HG02943 (cell line): ENCODE measurements at regions not wholly inside any gene's neighbourhood (a gene's known extent, or its start where the extent isn't known, plus 50 kb on each side); places are given as distances from the start of the nearest gene placed in this dataset.

Experiments used
- ATAC-seq: cut with Tn5 transposase; IDR thresholded peaks from one replicate; pipeline ENCODE4 v1.9.1; 2021; ENCODE audit warnings: mild to moderate bottlenecking, low read depth, moderate library complexity; ENCODE audit not compliant: unreplicated experiment

DNA sequence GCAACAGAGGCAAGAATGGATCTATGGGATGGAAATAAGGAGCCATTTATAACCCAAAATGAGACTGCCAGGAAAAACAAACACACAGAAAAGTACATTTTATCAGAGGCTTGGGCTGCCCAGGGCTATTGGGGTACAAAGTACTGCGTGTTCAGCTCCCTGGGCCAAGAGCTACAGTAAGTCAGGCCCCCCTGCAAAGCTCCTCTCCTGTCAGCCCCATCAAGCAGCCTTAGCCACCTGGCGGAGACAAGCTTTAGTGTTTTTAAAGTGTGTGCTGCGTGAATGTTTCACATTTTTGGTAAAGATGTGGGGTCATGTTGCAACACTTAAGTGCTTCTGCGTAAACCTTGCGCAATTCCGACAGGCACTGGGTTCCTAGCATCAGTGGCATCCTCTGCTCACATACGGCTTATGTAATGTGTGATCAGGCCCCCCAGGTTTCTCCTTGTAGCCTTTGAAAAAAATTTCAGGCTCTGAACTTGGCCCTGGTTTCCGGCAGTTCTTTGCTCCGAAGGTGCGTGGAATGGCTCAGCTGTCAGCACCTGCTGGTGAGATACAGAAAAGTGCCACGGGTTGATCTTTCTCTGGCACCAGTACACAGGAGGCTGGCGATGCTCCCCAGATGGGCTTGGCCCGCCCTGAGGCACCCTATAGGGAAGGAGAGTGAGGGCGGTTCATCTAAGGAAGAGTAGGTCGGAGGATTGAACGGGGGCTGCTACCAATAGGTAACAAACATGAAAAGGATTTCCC lies 198.7 kb upstream of the EEA1 start:
- ATAC-seq = no peak

GRCh38 chr12:93128332-93128707 lies 199.2 kb upstream of the EEA1 start:
- no peak for ATAC-seq

- ATAC-seq = no peak
Observed at GRCh38 chr12:93130366-93131054, 201.4 kb upstream of the EEA1 start.

DNA sequence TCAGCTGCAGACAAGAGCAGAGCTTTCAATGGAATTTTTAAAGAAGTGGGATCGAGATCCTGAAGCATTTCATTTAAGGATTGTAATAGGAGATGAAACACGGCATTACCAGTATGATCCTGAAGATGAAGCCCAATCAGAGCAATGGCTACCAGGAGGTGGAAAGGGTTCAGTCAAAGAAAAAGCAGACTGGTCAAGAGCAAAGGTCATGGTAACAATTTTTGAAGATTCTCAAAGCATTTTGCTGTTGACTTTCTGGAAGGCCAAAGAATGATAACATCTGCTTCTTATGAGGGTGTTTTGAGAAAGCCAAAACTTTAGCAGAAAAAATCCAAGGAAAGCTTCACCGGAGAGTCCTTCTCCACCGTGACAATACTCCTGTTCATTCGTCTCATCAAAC lies 204.3 kb upstream of the EEA1 start:
- ATAC-seq = no peak

DNA sequence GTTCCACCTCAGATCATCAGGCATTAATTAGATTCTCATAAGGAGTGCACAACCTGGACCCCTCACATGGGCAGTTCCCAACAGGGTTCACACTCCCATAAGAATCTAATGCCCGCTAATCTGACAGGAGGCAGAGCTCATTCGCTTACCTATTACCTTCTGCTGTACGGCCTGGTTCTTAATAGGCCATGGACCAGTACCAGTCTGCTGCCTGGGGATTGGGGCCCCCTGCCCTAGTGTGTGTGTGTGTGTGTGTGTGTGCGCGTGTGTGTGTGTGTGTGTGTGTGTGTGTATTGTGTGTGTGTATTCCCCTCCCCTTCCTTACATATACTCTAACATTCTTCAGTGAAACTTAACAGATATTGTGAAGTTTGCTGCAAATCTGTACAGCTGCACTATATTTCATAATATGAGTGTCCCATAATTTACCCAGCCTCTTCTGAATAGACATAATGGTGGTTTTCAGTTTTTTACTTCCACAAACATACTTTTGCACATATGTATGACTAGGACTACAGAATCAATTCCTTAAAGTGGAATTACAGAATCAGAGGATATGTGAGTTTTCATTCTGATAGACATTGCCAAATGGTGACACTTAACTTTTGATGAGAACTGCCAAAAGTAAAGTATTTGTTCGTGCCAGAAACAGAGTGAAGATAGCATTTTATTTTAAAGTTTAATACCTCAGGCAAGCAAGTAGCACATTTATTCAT lies 205.2 kb upstream of the EEA1 start:
- no peak for ATAC-seq

- no peak for ATAC-seq
Observed at GRCh38 chr12:93134893-93135285, 205.8 kb upstream of the EEA1 start.

DNA sequence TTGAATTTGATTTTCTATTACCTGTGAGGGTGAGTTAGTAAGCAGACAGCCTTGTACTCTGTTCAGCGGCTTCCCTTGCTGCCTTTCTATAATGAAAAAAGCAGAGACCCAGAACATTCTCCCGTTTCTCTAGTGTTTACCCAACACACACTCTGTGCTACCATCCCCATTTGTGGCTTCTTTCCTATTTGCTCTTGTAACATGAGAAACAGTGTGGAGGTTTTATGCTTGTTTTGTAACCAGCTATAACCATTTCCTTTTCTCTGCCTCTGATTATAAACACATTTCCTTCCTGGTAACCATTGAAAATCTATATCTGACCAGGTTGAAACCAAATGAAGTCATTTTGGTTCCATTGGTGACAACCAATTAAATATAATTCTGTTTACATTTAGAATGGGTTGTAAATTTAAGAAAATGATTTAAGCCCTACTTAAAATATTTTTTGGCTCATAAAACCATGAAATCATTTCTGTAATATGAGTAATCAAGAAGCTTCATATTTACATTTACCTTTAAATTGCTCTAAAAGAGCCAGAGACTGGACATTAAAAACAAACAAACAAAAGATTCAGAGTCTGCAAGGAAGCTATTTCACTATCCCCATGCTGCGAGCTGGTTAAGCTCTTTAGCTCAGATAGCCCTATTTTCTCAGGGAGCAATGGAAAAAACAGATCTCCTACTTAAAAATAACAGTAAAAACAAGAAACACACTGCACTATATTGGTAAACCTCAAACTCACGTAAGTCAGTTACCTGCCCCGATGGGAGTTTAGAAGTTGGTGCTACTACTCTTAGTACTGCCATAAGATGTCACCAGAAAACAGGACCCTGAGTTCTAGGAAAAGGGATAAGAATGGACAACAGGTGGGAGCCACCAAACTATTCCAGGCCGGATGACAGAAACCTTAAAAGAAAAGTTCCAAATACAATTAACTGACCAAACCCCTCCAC lies 206.5 kb upstream of the EEA1 start:
- no peak for ATAC-seq

GRCh38 chr12:93136253-93137055 lies 207.4 kb upstream of the EEA1 start:
- ATAC-seq = no peak

- ATAC-seq = no peak
Observed at GRCh38 chr12:93137656-93138612, 208.8 kb upstream of the EEA1 start.

DNA sequence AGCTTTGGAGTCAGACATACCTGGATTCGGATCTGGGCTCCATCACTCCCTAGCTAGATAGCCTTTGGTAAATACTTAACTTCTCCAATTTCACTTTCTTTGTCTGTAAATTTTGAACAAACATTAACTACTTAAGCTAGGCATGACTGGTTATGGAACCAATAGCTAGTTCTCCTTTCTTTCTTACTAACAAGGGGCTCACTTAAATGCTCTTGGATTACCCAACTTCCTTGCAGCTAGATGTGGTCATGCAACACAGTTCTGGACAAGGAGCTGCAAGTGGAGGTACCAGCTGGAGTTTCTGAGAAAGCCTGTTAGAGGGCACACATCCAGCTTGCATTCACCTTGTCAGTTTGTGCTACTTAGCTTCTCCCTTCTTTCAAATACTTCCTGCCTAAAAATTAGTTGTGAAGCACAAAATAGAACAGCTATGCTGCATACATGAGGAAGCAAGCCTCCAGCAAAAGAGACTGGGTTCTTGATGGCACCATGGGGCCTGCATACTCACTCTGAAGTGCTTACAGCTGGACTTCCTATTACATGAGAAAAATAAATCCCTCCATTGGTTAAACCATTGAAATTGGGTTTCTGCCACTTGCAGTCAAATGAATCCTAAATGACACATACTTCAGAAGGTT lies 210.1 kb upstream of the EEA1 start:
- ATAC-seq = peak; percentile 53

DNA sequence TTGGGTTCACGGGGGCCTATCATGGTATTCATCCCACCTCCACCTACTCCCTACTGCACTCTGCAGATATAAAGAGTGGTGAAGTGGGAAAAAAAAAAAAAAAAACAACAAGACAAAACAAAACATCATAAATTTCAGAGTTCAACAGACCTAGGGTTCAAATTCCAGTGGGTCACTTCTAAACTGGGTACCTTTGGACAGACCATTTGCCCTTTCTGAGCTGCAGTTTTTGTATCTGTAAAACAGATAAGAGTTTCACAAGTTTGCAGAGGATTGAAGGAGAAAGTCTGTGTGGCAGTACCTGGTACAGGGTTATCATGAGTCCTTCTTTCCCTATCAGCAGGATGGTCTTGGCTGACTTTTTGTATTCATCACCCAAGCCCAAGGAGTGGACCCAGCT lies 211.2 kb upstream of the EEA1 start:
- no peak for ATAC-seq

DNA sequence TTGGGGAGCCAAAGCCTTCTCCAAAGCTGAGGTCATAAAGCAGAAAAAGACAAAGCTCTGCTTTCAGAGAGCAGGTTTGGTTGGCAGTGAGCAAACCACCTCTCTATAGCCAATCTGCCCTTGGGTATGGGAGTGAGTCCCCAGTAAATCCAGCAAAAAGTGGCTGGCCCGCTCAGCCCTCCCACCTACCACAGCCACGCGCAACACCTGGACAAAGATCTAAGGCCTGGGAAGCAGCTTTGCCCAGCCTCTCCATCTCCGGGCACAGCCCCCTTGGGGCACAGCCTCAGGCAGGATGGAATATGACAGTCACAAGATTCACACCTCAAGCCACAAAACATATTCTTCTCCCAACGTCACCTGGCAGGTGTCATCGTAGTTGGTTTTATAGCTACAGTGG lies 211.7 kb upstream of the EEA1 start:
- no peak for ATAC-seq

- no peak for ATAC-seq
Observed at GRCh38 chr12:93142881-93143280, 213.8 kb upstream of the EEA1 start.

DNA sequence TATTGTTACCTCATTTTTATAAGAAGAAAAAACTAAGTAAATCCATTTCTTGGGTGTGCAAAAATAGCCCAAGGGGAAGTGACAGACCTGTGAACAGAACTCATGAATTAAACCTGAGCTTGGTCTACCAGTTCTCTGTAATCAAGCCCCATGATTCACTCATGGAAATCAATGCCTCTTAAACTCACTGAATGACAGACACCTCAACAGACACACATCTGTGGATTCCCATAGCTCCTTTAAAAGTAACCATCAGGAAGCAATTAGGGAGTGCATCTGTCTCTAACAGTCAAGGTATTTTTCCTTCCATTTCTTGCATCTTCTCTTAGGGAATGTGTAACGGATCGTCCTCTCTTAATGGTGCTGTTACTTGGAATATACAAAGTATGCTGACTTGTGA lies 215.0 kb upstream of the EEA1 start:
- ATAC-seq = no peak

- no peak for ATAC-seq
Observed at GRCh38 chr12:93145086-93145485, 216.0 kb upstream of the EEA1 start.

GRCh38 chr12:93146263-93146939 lies 217.3 kb upstream of the EEA1 start:
- ATAC-seq = no peak

- ATAC-seq = no peak
Observed at GRCh38 chr12:93146970-93147369, 217.9 kb upstream of the EEA1 start.

GRCh38 chr12:93148412-93148811 lies 219.3 kb upstream of the EEA1 start:
- ATAC-seq = no peak
